ENCODE measurements at regions not wholly inside any gene's neighbourhood (a gene's known extent, or its start where the extent isn't known, plus 50 kb on each side); places are given as distances from the start of the nearest gene placed in this dataset.
A peak's percentile ranks its signal among the peaks of the same experiment; 100 is the strongest.
"Not testable (repeated sequence)": the region's sequence is repeated elsewhere in the genome, so short reads cannot be mapped to it uniquely, and the experiment has no call there.

- not testable (repeated sequence) for H3K4me1 ChIP-seq (ENCODE audit: control insufficient read depth, insufficient read depth, low read length, poor library complexity, severe bottlenecking); H3K27ac Mint-ChIP-seq; H3K27me3 ChIP-seq (ENCODE audit: control insufficient read depth, insufficient read depth, low read length); H3K4me1 Mint-ChIP-seq; H3K27me3 Mint-ChIP-seq; H3K4me3 ChIP-seq (ENCODE audit: low read depth, low read length); DNase-seq; H3K4me3 Mint-ChIP-seq; ATAC-seq (ENCODE audit: low read depth in 2 of 2); H3K9me3 Mint-ChIP-seq; H3K36me3 ChIP-seq (ENCODE audit: control insufficient read depth, insufficient read depth, low read length); H3K36me3 Mint-ChIP-seq; H3K27ac ChIP-seq (ENCODE audit: insufficient read depth, low read length, poor library complexity, severe bottlenecking); H3K9me3 ChIP-seq (ENCODE audit: control insufficient read depth in 2 of 2, low read length in 2 of 2)
Observed at GRCh38 chr15:20234006-20234540, 307.5 kb downstream of the GOLGA6L6 start.

- not testable (repeated sequence) for H3K27me3 Mint-ChIP-seq; DNase-seq; H3K9me3 ChIP-seq (ENCODE audit: control insufficient read depth in 2 of 2, low read length in 2 of 2); H3K4me3 ChIP-seq (ENCODE audit: low read depth, low read length); H3K27ac ChIP-seq (ENCODE audit: insufficient read depth, low read length, poor library complexity, severe bottlenecking); H3K27ac Mint-ChIP-seq; H3K4me3 Mint-ChIP-seq; H3K4me1 Mint-ChIP-seq; H3K27me3 ChIP-seq (ENCODE audit: control insufficient read depth, insufficient read depth, low read length); H3K4me1 ChIP-seq (ENCODE audit: control insufficient read depth, insufficient read depth, low read length, poor library complexity, severe bottlenecking); H3K36me3 ChIP-seq (ENCODE audit: control insufficient read depth, insufficient read depth, low read length); H3K36me3 Mint-ChIP-seq; H3K9me3 Mint-ChIP-seq; ATAC-seq (ENCODE audit: low read depth in 2 of 2)
Observed at GRCh38 chr15:20232457-20232856, 309.1 kb downstream of the GOLGA6L6 start.

- not testable (repeated sequence) for DNase-seq; ATAC-seq (ENCODE audit: low read depth in 2 of 2); H3K27ac ChIP-seq (ENCODE audit: insufficient read depth, low read length, poor library complexity, severe bottlenecking); H3K9me3 ChIP-seq (ENCODE audit: control insufficient read depth in 2 of 2, low read length in 2 of 2); H3K4me3 ChIP-seq (ENCODE audit: low read depth, low read length); H3K4me1 Mint-ChIP-seq; H3K4me1 ChIP-seq (ENCODE audit: control insufficient read depth, insufficient read depth, low read length, poor library complexity, severe bottlenecking); H3K9me3 Mint-ChIP-seq; H3K27ac Mint-ChIP-seq; H3K4me3 Mint-ChIP-seq; H3K27me3 ChIP-seq (ENCODE audit: control insufficient read depth, insufficient read depth, low read length); H3K36me3 ChIP-seq (ENCODE audit: control insufficient read depth, insufficient read depth, low read length); H3K27me3 Mint-ChIP-seq; H3K36me3 Mint-ChIP-seq
Observed at GRCh38 chr15:20230656-20231055, 310.9 kb downstream of the GOLGA6L6 start.

GRCh38 chr15:20228791-20229190, 312.8 kb downstream of the GOLGA6L6 start:
- not testable (repeated sequence) for H3K4me3 ChIP-seq (ENCODE audit: low read depth, low read length); ATAC-seq (ENCODE audit: low read depth in 2 of 2); H3K4me1 ChIP-seq (ENCODE audit: control insufficient read depth, insufficient read depth, low read length, poor library complexity, severe bottlenecking); DNase-seq; H3K27ac Mint-ChIP-seq; H3K9me3 ChIP-seq (ENCODE audit: control insufficient read depth in 2 of 2, low read length in 2 of 2); H3K4me1 Mint-ChIP-seq; H3K36me3 Mint-ChIP-seq; H3K9me3 Mint-ChIP-seq; H3K4me3 Mint-ChIP-seq; H3K36me3 ChIP-seq (ENCODE audit: control insufficient read depth, insufficient read depth, low read length); H3K27ac ChIP-seq (ENCODE audit: insufficient read depth, low read length, poor library complexity, severe bottlenecking); H3K27me3 ChIP-seq (ENCODE audit: control insufficient read depth, insufficient read depth, low read length); H3K27me3 Mint-ChIP-seq

GRCh38 chr15:20227119-20227853, 314.3 kb downstream of the GOLGA6L6 start:
- H3K36me3 ChIP-seq (ENCODE audit: control insufficient read depth, insufficient read depth, low read length); H3K4me3 ChIP-seq (ENCODE audit: low read depth, low read length); H3K27me3 ChIP-seq (ENCODE audit: control insufficient read depth, insufficient read depth, low read length); H3K36me3 Mint-ChIP-seq; H3K27ac ChIP-seq (ENCODE audit: insufficient read depth, low read length, poor library complexity, severe bottlenecking); DNase-seq; H3K9me3 ChIP-seq (ENCODE audit: control insufficient read depth in 2 of 2, low read length in 2 of 2); H3K27me3 Mint-ChIP-seq; H3K27ac Mint-ChIP-seq; H3K4me1 Mint-ChIP-seq; H3K4me3 Mint-ChIP-seq; H3K9me3 Mint-ChIP-seq; H3K4me1 ChIP-seq (ENCODE audit: control insufficient read depth, insufficient read depth, low read length, poor library complexity, severe bottlenecking): not testable (repeated sequence)
- ATAC-seq (ENCODE audit: low read depth in 2 of 2): peak in 1 of 2 donors; percentile 22

- H3K9me3 ChIP-seq (ENCODE audit: control insufficient read depth in 2 of 2, low read length in 2 of 2); ATAC-seq (ENCODE audit: low read depth in 2 of 2); H3K27ac Mint-ChIP-seq; H3K4me3 ChIP-seq (ENCODE audit: low read depth, low read length); H3K36me3 Mint-ChIP-seq; H3K4me1 Mint-ChIP-seq; H3K27me3 Mint-ChIP-seq; H3K4me1 ChIP-seq (ENCODE audit: control insufficient read depth, insufficient read depth, low read length, poor library complexity, severe bottlenecking); H3K27ac ChIP-seq (ENCODE audit: insufficient read depth, low read length, poor library complexity, severe bottlenecking); H3K4me3 Mint-ChIP-seq; H3K9me3 Mint-ChIP-seq; H3K36me3 ChIP-seq (ENCODE audit: control insufficient read depth, insufficient read depth, low read length); DNase-seq; H3K27me3 ChIP-seq (ENCODE audit: control insufficient read depth, insufficient read depth, low read length): not testable (repeated sequence)
Observed at GRCh38 chr15:20226531-20226930, 315.1 kb downstream of the GOLGA6L6 start.

GRCh38 chr15:20221063-20221462, 320.5 kb downstream of the GOLGA6L6 start:
- not testable (repeated sequence) for ATAC-seq (ENCODE audit: low read depth in 2 of 2); H3K4me1 Mint-ChIP-seq; H3K9me3 Mint-ChIP-seq; H3K4me3 Mint-ChIP-seq; H3K4me1 ChIP-seq (ENCODE audit: control insufficient read depth, insufficient read depth, low read length, poor library complexity, severe bottlenecking); DNase-seq; H3K9me3 ChIP-seq (ENCODE audit: control insufficient read depth in 2 of 2, low read length in 2 of 2); H3K4me3 ChIP-seq (ENCODE audit: low read depth, low read length); H3K27ac ChIP-seq (ENCODE audit: insufficient read depth, low read length, poor library complexity, severe bottlenecking); H3K27me3 Mint-ChIP-seq; H3K36me3 Mint-ChIP-seq; H3K27me3 ChIP-seq (ENCODE audit: control insufficient read depth, insufficient read depth, low read length); H3K36me3 ChIP-seq (ENCODE audit: control insufficient read depth, insufficient read depth, low read length); H3K27ac Mint-ChIP-seq

- H3K4me1 Mint-ChIP-seq; H3K27me3 ChIP-seq (ENCODE audit: control insufficient read depth, insufficient read depth, low read length): not testable (repeated sequence)
Observed at GRCh38 chr15:20219171-20219570, 322.4 kb downstream of the GOLGA6L6 start.

More at GRCh38 chr15:20219171-20219570, 322.4 kb downstream of the GOLGA6L6 start:
- H3K9me3 ChIP-seq (ENCODE audit: control insufficient read depth in 2 of 2, low read length in 2 of 2); DNase-seq; H3K36me3 Mint-ChIP-seq; H3K27me3 Mint-ChIP-seq; H3K4me3 Mint-ChIP-seq; H3K27ac Mint-ChIP-seq; H3K4me3 ChIP-seq (ENCODE audit: low read depth, low read length); H3K4me1 ChIP-seq (ENCODE audit: control insufficient read depth, insufficient read depth, low read length, poor library complexity, severe bottlenecking); H3K36me3 ChIP-seq (ENCODE audit: control insufficient read depth, insufficient read depth, low read length); H3K27ac ChIP-seq (ENCODE audit: insufficient read depth, low read length, poor library complexity, severe bottlenecking); ATAC-seq (ENCODE audit: low read depth in 2 of 2); H3K9me3 Mint-ChIP-seq: not testable (repeated sequence)
